SK-N-SH treated with all-trans-retinoic acid at 6 μM for 48 hours (cell line): ENCODE measurements at regions not wholly inside any gene's neighbourhood (a gene's known extent, or its start where the extent isn't known, plus 50 kb on each side); places are given as distances from the start of the nearest gene placed in this dataset.

Experiments used
- ATAC-seq: fragments of 200-7000 bp; cut with Tn5 transposase; 3 replicates; pipeline ENCODE4 v1.9.1; 2020; ENCODE audit warnings: mild to moderate bottlenecking, moderate library complexity
- ARNTL ChIP-seq: fragments of 450-650 bp; formaldehyde crosslinking; IDR thresholded peaks from 2 replicates; pipeline ENCODE4 v1.5.0; 2020; ENCODE audit warnings: low read depth, mild to moderate bottlenecking, moderate library complexity, borderline replicate concordance
- BACH2 ChIP-seq: fragments of 250-450 bp; sonication (Bioruptor Pico); IDR thresholded peaks from 2 replicates; pipeline ENCODE4 v1.9.0; 2021; ENCODE audit warnings: mild to moderate bottlenecking, borderline replicate concordance
- CREB5 ChIP-seq: fragments of 250-450 bp; sonication (Bioruptor Pico); IDR thresholded peaks from 2 replicates; pipeline ENCODE4 v1.5.1; 2020; ENCODE audit warnings: low read depth, mild to moderate bottlenecking, moderate library complexity
- ESRRG ChIP-seq: fragments of 250-450 bp; sonication (Bioruptor Pico); IDR thresholded peaks from 2 replicates; pipeline ENCODE4 v1.6.1; 2021; ENCODE audit warnings: mild to moderate bottlenecking
- GLIS3 ChIP-seq: fragments of 250-450 bp; sonication (Bioruptor Pico); IDR thresholded peaks from 2 replicates; pipeline ENCODE4 v1.5.0; 2020; ENCODE audit warnings: mild to moderate bottlenecking, moderate library complexity
- ISL1 ChIP-seq: fragments of 250-450 bp; sonication (Bioruptor Pico); IDR thresholded peaks from 2 replicates; pipeline ENCODE4 v2.1.2; 2022; ENCODE audit warnings: mild to moderate bottlenecking, moderate library complexity
- PATZ1 ChIP-seq: fragments of 250-450 bp; sonication (Bioruptor Pico); IDR thresholded peaks from 2 replicates; pipeline ENCODE4 v1.8.0; 2020; ENCODE audit warnings: mild to moderate bottlenecking, moderate library complexity, borderline replicate concordance
- POU6F1 ChIP-seq: fragments of 250-450 bp; sonication (Bioruptor Pico); IDR thresholded peaks from 2 replicates; pipeline ENCODE4 v1.8.0; 2021; ENCODE audit warnings: low read depth, mild to moderate bottlenecking, moderate library complexity, borderline replicate concordance
- PPARA ChIP-seq: fragments of 250-450 bp; sonication (Bioruptor Pico); IDR thresholded peaks from 2 replicates; pipeline ENCODE4 v1.5.0; 2020; ENCODE audit warnings: mild to moderate bottlenecking, borderline replicate concordance
- RARB ChIP-seq: fragments of 250-450 bp; sonication (Bioruptor Pico); IDR thresholded peaks from 2 replicates; pipeline ENCODE4 v1.8.0; 2021; ENCODE audit warnings: mild to moderate bottlenecking, moderate library complexity
- SNAI2 ChIP-seq: fragments of 250-450 bp; sonication (Bioruptor Pico); IDR thresholded peaks from 2 replicates; pipeline ENCODE4 v1.5.0; 2020; ENCODE audit warnings: mild to moderate bottlenecking, moderate library complexity
- TCF4 ChIP-seq: fragments of 250-450 bp; sonication (Bioruptor Pico); IDR thresholded peaks from 2 replicates; pipeline ENCODE4 v1.8.0; 2021; ENCODE audit warnings: mild to moderate bottlenecking, moderate library complexity, borderline replicate concordance
- TOX ChIP-seq: fragments of 250-450 bp; sonication (Bioruptor Pico); IDR thresholded peaks from 2 replicates; pipeline ENCODE4 v1.8.0; 2021; ENCODE audit warnings: mild to moderate bottlenecking, moderate library complexity, borderline replicate concordance
- TSHZ2 ChIP-seq: fragments of 250-450 bp; sonication (Bioruptor Pico); IDR thresholded peaks from 2 replicates; pipeline ENCODE4 v1.5.0; 2020; ENCODE audit warnings: mild to moderate bottlenecking, moderate library complexity
- ZFP3 ChIP-seq: fragments of 250-450 bp; sonication (Bioruptor Pico); IDR thresholded peaks from 2 replicates; pipeline ENCODE4 v1.5.0; 2020; ENCODE audit warnings: mild to moderate bottlenecking, moderate library complexity
- ZFP30 ChIP-seq: fragments of 450-650 bp; formaldehyde crosslinking; IDR thresholded peaks from 2 replicates; pipeline ENCODE4 v1.5.0; 2022; ENCODE audit warnings: mild to moderate bottlenecking, moderate library complexity
- ZNF565 ChIP-seq: fragments of 450-650 bp; formaldehyde crosslinking; conservative IDR thresholded peaks from 2 replicates; pipeline ENCODE4 v1.5.0; 2020; ENCODE audit warnings: low read depth, mild to moderate bottlenecking, moderate library complexity
- ZNF70 ChIP-seq: fragments of 450-650 bp; formaldehyde crosslinking; IDR thresholded peaks from 2 replicates; pipeline ENCODE4 v1.5.0; 2020; ENCODE audit warnings: mild to moderate bottlenecking, moderate library complexity
- ZNF8 ChIP-seq: fragments of 450-650 bp; formaldehyde crosslinking; IDR thresholded peaks from 2 replicates; pipeline ENCODE4 v1.5.0; 2020; ENCODE audit warnings: mild to moderate bottlenecking, moderate library complexity

GRCh38 chr2:42848265-42848664, 55.9 kb upstream of the HAAO start:
- no peak for ATAC-seq
- TF ChIP-seq ZNF565, result no peak
- no peak for TF ChIP-seq PPARA
- TF ChIP-seq ZFP30 (CRISPR knock-in tag), result no peak
- TF ChIP-seq CREB5 (CRISPR knock-in tag), result no peak

- no peak for ATAC-seq
- TF ChIP-seq SNAI2, result no peak
- no peak for TF ChIP-seq ZNF8 (CRISPR knock-in tag)
- no peak for TF ChIP-seq ZNF565
- TF ChIP-seq PPARA, result no peak
- no peak for TF ChIP-seq GLIS3 (CRISPR knock-in tag)
- TF ChIP-seq, all 23 proteins: peak for 0
These were observed 55.3 kb upstream of the HAAO start for GRCh38 chr2:42847596-42848151.

GRCh38 chr2:42846932-42847595, 54.7 kb upstream of the HAAO start:
- TF ChIP-seq ZFP30 (CRISPR knock-in tag), result no peak
- TF ChIP-seq SNAI2, result no peak
- ATAC-seq, result no peak

- no peak for ATAC-seq
- TF ChIP-seq ZNF565, result no peak
- no peak for TF ChIP-seq ZFP30 (CRISPR knock-in tag)
- no peak for TF ChIP-seq ZNF8 (CRISPR knock-in tag)
- TF ChIP-seq ARNTL, result no peak
- no peak for TF ChIP-seq SNAI2
- no peak for TF ChIP-seq ZNF70
- TF ChIP-seq TSHZ2 (CRISPR knock-in tag), result no peak
- no peak for TF ChIP-seq TOX (CRISPR knock-in tag)
- no peak for TF ChIP-seq RARB (CRISPR knock-in tag)
- no peak for TF ChIP-seq ISL1 (CRISPR knock-in tag)
- no peak for TF ChIP-seq BACH2 (CRISPR knock-in tag)
- TF ChIP-seq, all 23 proteins: peak for 0
These were observed 53.6 kb upstream of the HAAO start for GRCh38 chr2:42846026-42846425.

GRCh38 chr2:42844901-42845821, 52.8 kb upstream of the HAAO start:
- ATAC-seq, result no peak
- TF ChIP-seq POU6F1 (CRISPR knock-in tag) (no peak), ZFP3 (no peak), CREB5 (CRISPR knock-in tag) (no peak), ARNTL (no peak), SNAI2 (no peak), TCF4 (CRISPR knock-in tag) (no peak), ZNF70 (no peak), ZNF8 (CRISPR knock-in tag) (no peak), PPARA (no peak), PATZ1 (CRISPR knock-in tag) (no peak), BACH2 (CRISPR knock-in tag) (no peak), TSHZ2 (CRISPR knock-in tag) (no peak), ESRRG (CRISPR knock-in tag) (no peak), ISL1 (CRISPR knock-in tag) (no peak), ZFP30 (CRISPR knock-in tag) (no peak), ZNF565 (no peak)
